CD14-positive monocyte (primary cell): ENCODE measurements at regions not wholly inside any gene's neighbourhood (a gene's known extent, or its start where the extent isn't known, plus 50 kb on each side); places are given as distances from the start of the nearest gene placed in this dataset.

ENCODE experiments used
- DNase-seq, 3 donors: peaks; one replicate each; pipeline ENCODE4 v3.0.0-alpha.2; 2011 to 2022
- H2AFZ ChIP-seq: 2 replicates; pipeline ENCODE4 v1.6.0; 2012; ENCODE audit warnings: mild to moderate bottlenecking, low read depth, low read length, inconsistent platforms; ENCODE audit not compliant: insufficient read depth, poor library complexity, severe bottlenecking
- H3K27ac ChIP-seq, 2 donors: 1 replicate in 1 of 2; 2 replicates in 1 of 2; pipeline ENCODE4 v1.5.1; 2012 to 2013; ENCODE audit warnings: low read length in 2 of 2, control low read depth in 1 of 2, inconsistent platforms in 1 of 2, low read depth in 1 of 2, mild to moderate bottlenecking in 1 of 2
- H3K27me3 ChIP-seq, 2 donors: one replicate each; pipeline versions ENCODE4 v1.6.0 to v1.6.1; 2011 to 2013; ENCODE audit warnings: low read length in 2 of 2; ENCODE audit not compliant: control insufficient read depth in 2 of 2, insufficient read depth in 2 of 2
- H3K36me3 ChIP-seq, 2 donors: replicated peaks in 1 of 2; 1 replicate in 1 of 2; 2 replicates in 1 of 2; pipeline versions ENCODE4 v1.5.1 to v1.6.1; 2012 to 2013; ENCODE audit warnings: low read length in 2 of 2, control low read depth in 1 of 2, inconsistent platforms in 1 of 2, mild to moderate bottlenecking in 1 of 2; ENCODE audit not compliant: insufficient read depth in 2 of 2, control insufficient read depth in 1 of 2
- H3K4me1 ChIP-seq, 2 donors: 1 replicate in 1 of 2; 2 replicates in 1 of 2; pipeline versions ENCODE4 v1.5.1 to v1.6.1; 2012 to 2013; ENCODE audit warnings: low read length in 2 of 2, control low read depth in 1 of 2, inconsistent platforms in 1 of 2, mild to moderate bottlenecking in 1 of 2, moderate library complexity in 1 of 2; ENCODE audit not compliant: insufficient read depth in 2 of 2, control insufficient read depth in 1 of 2
- H3K4me2 ChIP-seq: replicated peaks from 2 replicates; pipeline ENCODE3; 2012; ENCODE audit warnings: low read length, moderate library complexity, mild to moderate bottlenecking; ENCODE audit not compliant: poor library complexity, severe bottlenecking; ENCODE audit errors: extremely low read depth
- H3K4me3 ChIP-seq, 3 experiments: fragments of 200-600 bp in 1 of 3; sonication (generic) in 1 of 3; replicated peaks in 1 of 3; 1 replicate in 2 of 3; 2 replicates in 1 of 3; pipeline ENCODE4 v1.5.1; 2011 to 2013; ENCODE audit warnings: low read length in 3 of 3, mild to moderate bottlenecking in 3 of 3, control low read depth in 2 of 3, low read depth in 2 of 3, inconsistent platforms in 1 of 3, moderate library complexity in 1 of 3
- H3K79me2 ChIP-seq: 2 replicates; pipeline ENCODE4 v1.6.0; 2012; ENCODE audit warnings: mild to moderate bottlenecking, control low read depth, inconsistent platforms, low read length, moderate library complexity; ENCODE audit not compliant: insufficient read depth
- H3K9ac ChIP-seq: 2 replicates; pipeline ENCODE4 v1.6.0; 2017; ENCODE audit warnings: low read length, mild to moderate bottlenecking; ENCODE audit not compliant: insufficient read depth, poor library complexity, severe bottlenecking
- H3K9me3 ChIP-seq, 2 donors: replicated peaks in 1 of 2; 1 replicate in 1 of 2; 2 replicates in 1 of 2; pipeline versions ENCODE4 v1.5.1 to v1.6.1; 2012 to 2013; ENCODE audit warnings: low read length in 2 of 2, control low read depth in 1 of 2; ENCODE audit not compliant: control insufficient read depth in 1 of 2, insufficient read depth in 1 of 2
- H4K20me1 ChIP-seq: 2 replicates; pipeline ENCODE4 v1.6.0; 2012; ENCODE audit warnings: mild to moderate bottlenecking, low read length, control low read depth, moderate library complexity; ENCODE audit not compliant: insufficient read depth
- H3K27ac Mint-ChIP-seq, 7 donors: one replicate each; pipeline ENCODE4 v1.8.0; 2020; ENCODE audit warnings: mild to moderate bottlenecking in 7 of 7, mixed read lengths in 7 of 7, moderate library complexity in 6 of 7, inconsistent platforms in 2 of 7
- H3K27me3 Mint-ChIP-seq, 3 donors: one replicate each; pipeline ENCODE4 v1.8.0; 2021 to 2022; ENCODE audit warnings: low read depth in 3 of 3, mild to moderate bottlenecking in 3 of 3, mixed read lengths in 3 of 3, moderate library complexity in 3 of 3, inconsistent platforms in 1 of 3
- H3K36me3 Mint-ChIP-seq, 2 donors: one replicate each; pipeline ENCODE4 v1.8.0; 2020; ENCODE audit warnings: mixed read lengths in 2 of 2, inconsistent platforms in 1 of 2, mild to moderate bottlenecking in 1 of 2
- H3K4me1 Mint-ChIP-seq: one replicate; pipeline ENCODE4 v1.8.0; 2020; ENCODE audit warnings: mild to moderate bottlenecking, mixed read lengths
- H3K4me3 Mint-ChIP-seq, 2 donors: one replicate each; pipeline ENCODE4 v1.8.0; 2020; ENCODE audit warnings: mild to moderate bottlenecking in 2 of 2, mixed read lengths in 2 of 2, moderate library complexity in 1 of 2
- H3K9me3 Mint-ChIP-seq, 7 donors: one replicate each; pipeline ENCODE4 v1.8.0; 2020 to 2022; ENCODE audit warnings: mixed read lengths in 7 of 7, mild to moderate bottlenecking in 6 of 7, moderate library complexity in 6 of 7, inconsistent platforms in 2 of 7
- CTCF ChIP-seq: fragments of 200-600 bp; IDR thresholded peaks from one replicate; pipeline ENCODE4 v1.8.0; 2022; ENCODE audit warnings: antibody characterized with exemption, mild to moderate bottlenecking
- WGBS: methylation state at CpG from one replicate; pipeline ENCODE4 v1.1.5; 2013; ENCODE audit warnings: missing lambda C conversion rate; ENCODE audit not compliant: insufficient coverage; 5-methylcytosine and 5-hydroxymethylcytosine counted together
- intact Hi-C, 2 donors: fragments of 100-400 bp; cut with micrococcal nuclease; formaldehyde crosslinking; loops; one replicate each; pipeline versions ENCODE4 v1.15.0 to v1.15.1; 2023

- WGBS, result 71% methylated on average over 1 of the region's 2 CpGs
- no peak for DNase-seq
- H3K4me1 ChIP-seq, result no peaks in the 10 kb centered on the region
- H4K20me1 ChIP-seq, result no peaks in the 10 kb centered on the region
- H3K27me3 ChIP-seq, result no peaks in the 10 kb centered on the region
- TF ChIP-seq CTCF, result no peak
- H3K9ac ChIP-seq, result no peak overlapping the region
- H3K4me3 ChIP-seq, result no peak overlapping the region
- no peak overlapping the region for H3K27ac ChIP-seq
- no peak overlapping the region for H2AFZ ChIP-seq
- peaks cover 2 to 13% (median 6%) of the 10 kb centered on the region in 7 donors for H3K9me3 Mint-ChIP-seq
- H3K4me3 Mint-ChIP-seq, result peak overlapping the region in 1 of 2 donors; percentile 31
- no peaks in the 10 kb centered on the region for H3K79me2 ChIP-seq
- no peaks in the 10 kb centered on the region for H3K36me3 Mint-ChIP-seq
- H3K4me2 ChIP-seq, result no peak overlapping the region
- H3K27ac Mint-ChIP-seq, result peak overlapping the region in 1 of 7 donors; percentile 4
- intact Hi-C loops, result no loop called here
- no peaks in the 10 kb centered on the region for H3K27me3 Mint-ChIP-seq
- peaks cover 0 to 3% of the 10 kb centered on the region in 2 donors for H3K9me3 ChIP-seq
- no peaks in the 10 kb centered on the region for H3K4me1 Mint-ChIP-seq
- H3K36me3 ChIP-seq, result no peaks in the 10 kb centered on the region
Observed at GRCh38 chr13:69619651-69620050, 488.0 kb upstream of the ATXN8OS start.

DNA sequence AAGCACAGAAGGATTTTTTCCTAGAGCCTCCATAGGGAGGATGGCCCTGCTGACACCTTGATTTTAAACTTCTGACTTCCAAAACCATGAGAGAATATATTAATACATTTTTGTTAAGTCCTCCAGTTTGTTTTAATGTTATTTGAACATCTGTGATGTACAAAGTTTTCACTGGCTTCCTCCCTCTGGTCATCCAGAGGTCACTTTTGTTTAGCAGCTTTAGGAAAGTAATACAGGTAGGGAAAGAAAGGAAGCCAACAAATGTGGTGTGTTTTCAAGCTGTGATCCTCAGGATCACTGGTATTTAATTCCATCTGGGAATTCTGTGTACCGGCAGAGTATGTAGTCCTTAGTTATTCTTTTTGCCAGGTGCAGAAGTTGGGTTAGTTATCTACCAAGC lies 488.8 kb upstream of the ATXN8OS start:
- no peak for DNase-seq
- TF ChIP-seq CTCF, result no peak
- Histone ChIP-seq H3K9me3 (peaks cover 0 to 3% of the 10 kb centered on the region in 2 donors), H3K9ac (no peak overlapping the region), H3K4me3 (no peak overlapping the region), H4K20me1 (no peaks in the 10 kb centered on the region), H2AFZ (no peak overlapping the region), H3K27ac (no peak overlapping the region), H3K27me3 (no peaks in the 10 kb centered on the region), H3K79me2 (no peaks in the 10 kb centered on the region), H3K36me3 (no peaks in the 10 kb centered on the region), H3K4me1 (no peaks in the 10 kb centered on the region), H3K4me2 (no peak overlapping the region)
- no peak overlapping the region for H3K4me3 Mint-ChIP-seq
- no peak overlapping the region for H3K27ac Mint-ChIP-seq
- H3K4me1 Mint-ChIP-seq, result no peaks in the 10 kb centered on the region
- no peaks in the 10 kb centered on the region for H3K27me3 Mint-ChIP-seq
- peaks cover 3 to 13% (median 6%) of the 10 kb centered on the region in 7 donors for H3K9me3 Mint-ChIP-seq
- H3K36me3 Mint-ChIP-seq, result no peaks in the 10 kb centered on the region
- intact Hi-C loops, result no loop called here
- WGBS, result 91% methylated on average over 1 of the region's 1 CpG
